ENCODE measurements at regions not wholly inside any gene's neighbourhood (a gene's known extent, or its start where the extent isn't known, plus 50 kb on each side); places are given as distances from the start of the nearest gene placed in this dataset.

DNA sequence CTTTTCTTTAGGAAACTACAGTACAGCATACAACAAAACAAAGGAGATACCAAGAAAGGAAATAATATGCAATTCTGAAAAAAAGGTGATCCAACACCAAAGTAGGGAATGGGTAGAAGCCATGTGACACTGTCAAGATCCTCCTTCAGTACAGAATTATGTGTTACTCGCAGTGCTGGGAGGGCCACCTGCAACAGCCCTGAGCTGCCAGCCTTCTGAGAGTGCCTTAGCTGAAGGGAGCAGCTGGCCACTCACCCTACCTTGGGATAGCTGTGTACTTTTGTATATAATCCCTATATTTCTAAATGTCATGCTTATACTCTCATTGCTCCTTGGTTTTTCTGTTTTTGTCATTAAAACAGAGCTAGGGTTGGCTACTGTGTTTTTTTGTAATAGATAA lies 1518.2 kb upstream of the PCDH20 start:
- TF ChIP-seq SP1 (IDR thresholded peaks at IDR 0.05) (no peak), TARDBP (IDR thresholded peaks at IDR 0.05) (no peak)

Data from HEK293T (cell line).